B cell (primary cell): ENCODE measurements at regions not wholly inside any gene's neighbourhood (a gene's known extent, or its start where the extent isn't known, plus 50 kb on each side); places are given as distances from the start of the nearest gene placed in this dataset.

Source experiments
- ATAC-seq: fragments of 200-7000 bp; cut with Tn5 transposase; one replicate; pipeline ENCODE4 v1.10.0; 2021; ENCODE audit warnings: low read depth, mild to moderate bottlenecking, moderate number of reproducible peaks, moderate library complexity
- CTCF ChIA-PET: fragments of 350-600 bp; sonication (Branson Sonifier 250); formaldehyde crosslinking; loops from one replicate; lab custom pipeline; 2021; ENCODE audit warnings: antibody characterized with exemption, inconsistent platforms; lab: Charles Lee
- POLR2A ChIA-PET: fragments of 350-600 bp; sonication (Branson Sonifier 250); formaldehyde crosslinking; loops from one replicate; lab custom pipeline; 2021; ENCODE audit warnings: antibody characterized with exemption; lab: Charles Lee
- DNase-seq: peaks from one replicate; pipeline ENCODE4 v3.0.0; 2013
- H2AFZ ChIP-seq: 2 replicates; pipeline ENCODE4 v1.6.1; 2012; ENCODE audit warnings: mild to moderate bottlenecking, low read depth, low read length; ENCODE audit not compliant: insufficient read depth, poor library complexity, severe bottlenecking
- H3K27ac ChIP-seq, 2 donors: 1 replicate in 1 of 2; 2 replicates in 1 of 2; pipeline ENCODE4 v1.5.1; 2012 to 2013; ENCODE audit warnings: low read length in 2 of 2, mild to moderate bottlenecking in 2 of 2, moderate library complexity in 1 of 2
- H3K27me3 ChIP-seq, 4 experiments: fragments of 200-600 bp in 1 of 4; sonication (generic) in 1 of 4; replicated peaks in 1 of 4; 1 replicate in 2 of 4; 2 replicates in 2 of 4; pipeline versions ENCODE4 v1.6.1 to v1.7.0; 2013 to 2016; ENCODE audit warnings: low read length in 3 of 4, mild to moderate bottlenecking in 2 of 4, mixed read lengths in 1 of 4, moderate library complexity in 1 of 4; ENCODE audit not compliant: insufficient read depth in 4 of 4, control insufficient read depth in 3 of 4; ENCODE audit errors: control extremely low read depth in 1 of 4
- H3K36me3 ChIP-seq, 2 experiments: replicated peaks in 1 of 2; 1 replicate in 1 of 2; 2 replicates in 1 of 2; pipeline versions ENCODE4 v1.6.1 to v1.7.1; 2013; ENCODE audit warnings: low read length in 1 of 2; ENCODE audit not compliant: insufficient read depth in 2 of 2, control insufficient read depth in 1 of 2; ENCODE audit errors: control extremely low read depth in 1 of 2, extremely low read depth in 1 of 2
- H3K4me1 ChIP-seq, 2 donors: fragments of 200-600 bp in 1 of 2; sonication (generic) in 1 of 2; 1 replicate in 1 of 2; 2 replicates in 1 of 2; pipeline versions ENCODE4 v1.5.1 to v1.6.1; 2013 to 2017; ENCODE audit warnings: low read length in 2 of 2; ENCODE audit not compliant: control insufficient read depth in 2 of 2, insufficient read depth in 2 of 2
- H3K4me2 ChIP-seq: replicated peaks from 2 replicates; pipeline ENCODE3; 2012; ENCODE audit warnings: mild to moderate bottlenecking, low read depth, low read length; ENCODE audit not compliant: poor library complexity, severe bottlenecking
- H3K4me3 ChIP-seq, 5 experiments: fragments of 200-600 bp in 1 of 5; sonication (generic) in 1 of 5; 1 replicate in 3 of 5; 2 replicates in 2 of 5; pipeline versions ENCODE4 v1.5.1 to v1.7.0; 2011 to 2016; ENCODE audit warnings: low read length in 4 of 5, mild to moderate bottlenecking in 4 of 5, low read depth in 2 of 5, control low read depth in 1 of 5, moderate library complexity in 1 of 5; ENCODE audit not compliant: insufficient read depth in 1 of 5; ENCODE audit errors: control extremely low read depth in 1 of 5, extremely low read depth in 1 of 5
- H3K79me2 ChIP-seq: fragments of 200-600 bp; sonication (generic); one replicate; pipeline ENCODE4 v1.6.0; 2016; ENCODE audit warnings: low read length; ENCODE audit not compliant: control insufficient read depth, insufficient read depth
- H3K9ac ChIP-seq: fragments of 200-600 bp; sonication (generic); 2 replicates; pipeline ENCODE4 v1.6.1; 2017; ENCODE audit warnings: mild to moderate bottlenecking, low read length, moderate library complexity
- H3K9me3 ChIP-seq, 3 donors: one replicate each; pipeline versions ENCODE4 v1.6.1 to v1.7.1; 2013; ENCODE audit warnings: low read length in 2 of 3; ENCODE audit not compliant: control insufficient read depth in 2 of 3, insufficient read depth in 1 of 3; ENCODE audit errors: control extremely low read depth in 1 of 3
- H4K20me1 ChIP-seq: 2 replicates; pipeline ENCODE4 v1.6.0; 2012; ENCODE audit warnings: mild to moderate bottlenecking, low read length; ENCODE audit not compliant: insufficient read depth, control insufficient read depth, poor library complexity, severe bottlenecking
- H3K27ac Mint-ChIP-seq: one replicate; pipeline ENCODE4 v1.8.0; 2021; ENCODE audit warnings: mixed read lengths
- H3K27me3 Mint-ChIP-seq: one replicate; pipeline ENCODE4 v1.8.0; 2021; ENCODE audit warnings: mixed read lengths
- H3K4me1 Mint-ChIP-seq: one replicate; pipeline ENCODE4 v1.8.0; 2021; ENCODE audit warnings: mixed read lengths
- H3K4me3 Mint-ChIP-seq: one replicate; pipeline ENCODE4 v1.8.0; 2021; ENCODE audit warnings: mixed read lengths
- H3K9me3 Mint-ChIP-seq: one replicate; pipeline ENCODE4 v1.8.0; 2022; ENCODE audit warnings: mixed read lengths; ENCODE audit not compliant: insufficient read depth
- CTCF ChIP-seq: fragments of 200-600 bp; IDR thresholded peaks from one replicate; pipeline ENCODE4 v1.8.0; 2022; ENCODE audit warnings: antibody characterized with exemption, mild to moderate bottlenecking
- EZH2 ChIP-seq: IDR thresholded peaks from 2 replicates; pipeline ENCODE4 v1.6.1; 2012; ENCODE audit warnings: borderline replicate concordance, low read depth, mild to moderate bottlenecking, moderate library complexity, low read length; ENCODE audit not compliant: insufficient read depth, poor library complexity, severe bottlenecking
- WGBS: methylation state at CpG from one replicate; pipeline ENCODE4 v1.1.5; 2013; ENCODE audit warnings: missing lambda C conversion rate; ENCODE audit not compliant: insufficient coverage; 5-methylcytosine and 5-hydroxymethylcytosine counted together
- intact Hi-C: fragments of 100-400 bp; cut with micrococcal nuclease; formaldehyde crosslinking; loops from one replicate; pipeline ENCODE4 v1.10.0; 2022

- TF ChIP-seq EZH2 (no peak), CTCF (no peak)
- H3K36me3 ChIP-seq: no peaks in the 10 kb centered on the region
- Mint-ChIP-seq H3K27ac (no peak overlapping the region), H3K27me3 (peaks cover 6% of the 10 kb centered on the region), H3K4me3 (no peak overlapping the region), H3K4me1 (peaks cover 5% of the 10 kb centered on the region), H3K9me3 (peaks cover 3% of the 10 kb centered on the region)
- peaks cover 0 to 7% of the 10 kb centered on the region in 2 donors for H3K4me1 ChIP-seq
- ChIA-PET POLR2A (no interaction called here), CTCF (no interaction called here)
- no peaks in the 10 kb centered on the region for H4K20me1 ChIP-seq
- ATAC-seq (no peak), DNase-seq (no peak)
- 93% methylated on average over 6 of the region's 6 CpGs for WGBS
- H3K27ac ChIP-seq: no peak overlapping the region
- no peak overlapping the region for H2AFZ ChIP-seq
- no peaks in the 10 kb centered on the region for H3K79me2 ChIP-seq
- H3K9ac ChIP-seq: no peak overlapping the region
- intact Hi-C loops: no loop called here
- no peaks in the 10 kb centered on the region for H3K27me3 ChIP-seq
- peaks cover 0 to 18% (median 14%) of the 10 kb centered on the region in 3 donors for H3K9me3 ChIP-seq
- H3K4me2 ChIP-seq: no peak overlapping the region
- H3K4me3 ChIP-seq: no peak overlapping the region
Measured at GRCh38 chr6:830667-831327, 137.9 kb upstream of the EXOC2 start.

GRCh38 chr6:829656-830055 is 136.7 kb upstream of the EXOC2 start:
- WGBS: 50% methylated on average over 3 of the region's 4 CpGs
- Histone ChIP-seq H3K4me1 (no peaks in the 10 kb centered on the region), H3K9me3 (peaks cover 0 to 18% (median 14%) of the 10 kb centered on the region in 3 donors), H4K20me1 (no peaks in the 10 kb centered on the region), H3K9ac (no peak overlapping the region), H3K4me3 (no peak overlapping the region), H3K27ac (no peak overlapping the region), H2AFZ (no peak overlapping the region), H3K27me3 (no peaks in the 10 kb centered on the region), H3K4me2 (no peak overlapping the region), H3K79me2 (no peaks in the 10 kb centered on the region), H3K36me3 (no peaks in the 10 kb centered on the region)
- no peak for DNase-seq
- H3K4me3 Mint-ChIP-seq: no peak overlapping the region
- H3K27me3 Mint-ChIP-seq: peaks cover 10% of the 10 kb centered on the region
- no peak overlapping the region for H3K27ac Mint-ChIP-seq
- no peak for TF ChIP-seq CTCF
- intact Hi-C loops: no loop called here
- no peak for ATAC-seq
- ChIA-PET POLR2A (no interaction called here), CTCF (no interaction called here)
- peaks cover 3% of the 10 kb centered on the region for H3K9me3 Mint-ChIP-seq
- peaks cover 1% of the 10 kb centered on the region for H3K4me1 Mint-ChIP-seq
